ENCODE measurements at regions not wholly inside any gene's neighbourhood (a gene's known extent, or its start where the extent isn't known, plus 50 kb on each side); places are given as distances from the start of the nearest gene placed in this dataset.

DNA sequence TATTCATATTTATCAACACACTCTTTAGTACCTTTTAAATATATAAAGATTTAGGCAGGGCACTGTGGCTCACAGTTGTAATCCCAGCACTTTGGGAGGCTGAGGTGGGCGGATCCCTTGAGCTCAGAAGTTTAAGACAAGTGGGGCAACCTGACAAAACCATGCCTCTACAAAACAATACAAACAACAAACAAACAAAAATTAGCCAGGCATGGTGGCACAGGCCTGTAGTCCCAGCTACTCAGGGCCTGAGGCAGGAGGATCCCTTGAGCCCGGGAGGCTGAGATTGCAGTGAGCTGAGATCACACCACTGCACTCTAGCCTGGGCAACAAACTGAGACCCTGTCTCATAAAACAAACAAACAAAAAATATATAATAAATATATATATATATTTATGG lies 1748.3 kb upstream of the PCDH20 start:
- H3K36me3 ChIP-seq (ENCODE audit: control insufficient read depth in 4 of 4, insufficient read depth in 3 of 4, low read depth in 1 of 4, low read length in 3 of 4): no peaks in the 10 kb centered on the region
- WGBS: 89% methylated on average over 2 of the region's 2 CpGs
- no peaks in the 10 kb centered on the region for H3K4me1 ChIP-seq (ENCODE audit: control insufficient read depth in 4 of 4, insufficient read depth in 4 of 4, low read length in 3 of 4)
- no peak overlapping the region for H3K27ac ChIP-seq (ENCODE audit: low read depth in 1 of 2, low read length in 2 of 2)
- no peak overlapping the region for H3K9ac ChIP-seq (ENCODE audit: low read depth in 1 of 2, low read length in 2 of 2)
- no peaks in the 10 kb centered on the region for H3K9me3 ChIP-seq (ENCODE audit: control insufficient read depth in 4 of 4, low read length in 3 of 4)
- DNase-seq (ENCODE audit: low spot score): no peak
- no peak overlapping the region for H3K4me3 ChIP-seq (ENCODE audit: low read depth in 1 of 3, low read length in 3 of 3)
- no peaks in the 10 kb centered on the region for H3K27me3 ChIP-seq (ENCODE audit: control insufficient read depth in 4 of 4, insufficient read depth in 4 of 4, low read length in 3 of 4)
- TF ChIP-seq, protein P1, sequence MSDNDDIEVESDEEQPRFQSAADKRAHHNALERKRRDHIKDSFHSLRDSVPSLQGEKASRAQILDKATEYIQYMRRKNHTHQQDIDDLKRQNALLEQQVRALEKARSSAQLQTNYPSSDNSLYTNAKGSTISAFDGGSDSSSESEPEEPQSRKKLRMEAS (IDR thresholded peaks at IDR 0.05): no peak
- no peak for TF ChIP-seq EGR1 (IDR thresholded peaks at IDR 0.05; ENCODE audit: low read depth in 2 of 2)
- no peak for TF ChIP-seq JUND (IDR thresholded peaks at IDR 0.05)
- no peak for TF ChIP-seq TAF1 (conservative IDR thresholded peaks at IDR 0.05)
- TF ChIP-seq GABPA (IDR thresholded peaks at IDR 0.05 in 1 of 2, conservative IDR thresholded peaks at IDR 0.05 in 1 of 2): no peak
- no peak for TF ChIP-seq HNF4G (IDR thresholded peaks at IDR 0.05)
- TF ChIP-seq, protein P2, sequence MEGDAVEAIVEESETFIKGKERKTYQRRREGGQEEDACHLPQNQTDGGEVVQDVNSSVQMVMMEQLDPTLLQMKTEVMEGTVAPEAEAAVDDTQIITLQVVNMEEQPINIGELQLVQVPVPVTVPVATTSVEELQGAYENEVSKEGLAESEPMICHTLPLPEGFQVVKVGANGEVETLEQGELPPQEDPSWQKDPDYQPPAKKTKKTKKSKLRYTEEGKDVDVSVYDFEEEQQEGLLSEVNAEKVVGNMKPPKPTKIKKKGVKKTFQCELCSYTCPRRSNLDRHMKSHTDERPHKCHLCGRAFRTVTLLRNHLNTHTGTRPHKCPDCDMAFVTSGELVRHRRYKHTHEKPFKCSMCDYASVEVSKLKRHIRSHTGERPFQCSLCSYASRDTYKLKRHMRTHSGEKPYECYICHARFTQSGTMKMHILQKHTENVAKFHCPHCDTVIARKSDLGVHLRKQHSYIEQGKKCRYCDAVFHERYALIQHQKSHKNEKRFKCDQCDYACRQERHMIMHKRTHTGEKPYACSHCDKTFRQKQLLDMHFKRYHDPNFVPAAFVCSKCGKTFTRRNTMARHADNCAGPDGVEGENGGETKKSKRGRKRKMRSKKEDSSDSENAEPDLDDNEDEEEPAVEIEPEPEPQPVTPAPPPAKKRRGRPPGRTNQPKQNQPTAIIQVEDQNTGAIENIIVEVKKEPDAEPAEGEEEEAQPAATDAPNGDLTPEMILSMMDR (IDR thresholded peaks at IDR 0.05; ENCODE audit: low read depth, low read length, missing input control): no peak
- no peak for TF ChIP-seq RXRA (IDR thresholded peaks at IDR 0.05)
- no peak for TF ChIP-seq FOXA1 (IDR thresholded peaks at IDR 0.05)
- no peak for TF ChIP-seq RAD21 (IDR thresholded peaks at IDR 0.05)

- Histone ChIP-seq H3K36me3 (ENCODE audit: control insufficient read depth in 4 of 4, insufficient read depth in 3 of 4, low read depth in 1 of 4, low read length in 3 of 4) (no peaks in the 10 kb centered on the region), H3K9ac (ENCODE audit: low read depth in 1 of 2, low read length in 2 of 2) (no peak overlapping the region), H3K9me3 (ENCODE audit: control insufficient read depth in 4 of 4, low read length in 3 of 4) (no peaks in the 10 kb centered on the region), H3K4me3 (ENCODE audit: low read depth in 1 of 3, low read length in 3 of 3) (no peak overlapping the region), H3K27ac (ENCODE audit: low read depth in 1 of 2, low read length in 2 of 2) (no peak overlapping the region), H3K27me3 (ENCODE audit: control insufficient read depth in 4 of 4, insufficient read depth in 4 of 4, low read length in 3 of 4) (no peaks in the 10 kb centered on the region), H3K4me1 (ENCODE audit: control insufficient read depth in 4 of 4, insufficient read depth in 4 of 4, low read length in 3 of 4) (no peaks in the 10 kb centered on the region)
- TF ChIP-seq ATF3 (IDR thresholded peaks at IDR 0.05): no peak
- no peak for DNase-seq (ENCODE audit: low spot score)
- 89% methylated on average over 1 of the region's 1 CpG for WGBS
Measured at GRCh38 chr13:63161219-63161618, 1745.6 kb upstream of the PCDH20 start.

GRCh38 chr13:63156816-63157215 lies 1741.2 kb upstream of the PCDH20 start:
- WGBS: 26% methylated on average over 2 of the region's 2 CpGs
- no peak overlapping the region for H3K9ac ChIP-seq (ENCODE audit: low read depth in 1 of 2, low read length in 2 of 2)

More at GRCh38 chr13:63156816-63157215, 1741.2 kb upstream of the PCDH20 start:
- no peaks in the 10 kb centered on the region for H3K4me1 ChIP-seq (ENCODE audit: control insufficient read depth in 4 of 4, insufficient read depth in 4 of 4, low read length in 3 of 4)
- H3K36me3 ChIP-seq (ENCODE audit: control insufficient read depth in 4 of 4, insufficient read depth in 3 of 4, low read depth in 1 of 4, low read length in 3 of 4): no peaks in the 10 kb centered on the region
- H3K27ac ChIP-seq (ENCODE audit: low read depth in 1 of 2, low read length in 2 of 2): no peak overlapping the region
- H3K4me3 ChIP-seq (ENCODE audit: low read depth in 1 of 3, low read length in 3 of 3): no peak overlapping the region
- no peaks in the 10 kb centered on the region for H3K9me3 ChIP-seq (ENCODE audit: control insufficient read depth in 4 of 4, low read length in 3 of 4)
- no peak for DNase-seq (ENCODE audit: low spot score)
- TF ChIP-seq SP1 (IDR thresholded peaks at IDR 0.05) (no peak), REST (IDR thresholded peaks at IDR 0.05) (no peak), EGR1 (IDR thresholded peaks at IDR 0.05; ENCODE audit: low read depth in 2 of 2) (no peak), GABPA (IDR thresholded peaks at IDR 0.05 in 1 of 2, conservative IDR thresholded peaks at IDR 0.05 in 1 of 2) (no peak), JUND (IDR thresholded peaks at IDR 0.05) (no peak), RXRA (IDR thresholded peaks at IDR 0.05) (no peak)
- no peaks in the 10 kb centered on the region for H3K27me3 ChIP-seq (ENCODE audit: control insufficient read depth in 4 of 4, insufficient read depth in 4 of 4, low read length in 3 of 4)

Data from liver (tissue), 8 donors.